Stimulated activated memory B cell treated with anti-CD40 and anti-IgM and Interleukin-4, amounts not matched to agents 10 μg/mL and 1 μg/mL and 100 μg/mL, for 72 hours (primary cell): ENCODE measurements at regions not wholly inside any gene's neighbourhood (a gene's known extent, or its start where the extent isn't known, plus 50 kb on each side); places are given as distances from the start of the nearest gene placed in this dataset.
"Not testable (repeated sequence)": the region's sequence is repeated elsewhere in the genome, so short reads cannot be mapped to it uniquely, and the experiment has no call there.

ENCODE experiments used
- ATAC-seq: fragments of 150-1000 bp; cut with Tn5 transposase; 2 replicates; pipeline ENCODE4 v1.10.0; 2021
- H3K27ac Mint-ChIP-seq: one replicate; pipeline ENCODE4 v1.8.0; 2022; ENCODE audit warnings: mild to moderate bottlenecking, mixed read lengths
- H3K27me3 Mint-ChIP-seq: one replicate; pipeline ENCODE4 v1.8.0; 2022; ENCODE audit warnings: mixed read lengths
- H3K36me3 Mint-ChIP-seq: one replicate; pipeline ENCODE4 v1.8.0; 2022; ENCODE audit warnings: mixed read lengths
- H3K4me1 Mint-ChIP-seq: one replicate; pipeline ENCODE4 v1.8.0; 2022; ENCODE audit warnings: mixed read lengths
- H3K4me3 Mint-ChIP-seq: one replicate; pipeline ENCODE4 v1.8.0; 2022; ENCODE audit warnings: mild to moderate bottlenecking, moderate library complexity, mixed read lengths
- H3K9me3 Mint-ChIP-seq: one replicate; pipeline ENCODE4 v1.8.0; 2022; ENCODE audit warnings: mixed read lengths

- no peak overlapping the region for H3K27ac Mint-ChIP-seq
- no peaks in the 10 kb centered on the region for H3K36me3 Mint-ChIP-seq
- no peaks in the 10 kb centered on the region for H3K27me3 Mint-ChIP-seq
- H3K4me3 Mint-ChIP-seq = no peak overlapping the region
- H3K9me3 Mint-ChIP-seq = no peaks in the 10 kb centered on the region
- ATAC-seq = no peak
- no peaks in the 10 kb centered on the region for H3K4me1 Mint-ChIP-seq
Measured at GRCh38 chr6:9717568-9717967, 697.3 kb downstream of the TFAP2A start.

GRCh38 chr6:9711365-9711764 lies 703.5 kb downstream of the TFAP2A start:
- no peaks in the 10 kb centered on the region for H3K36me3 Mint-ChIP-seq

DNA sequence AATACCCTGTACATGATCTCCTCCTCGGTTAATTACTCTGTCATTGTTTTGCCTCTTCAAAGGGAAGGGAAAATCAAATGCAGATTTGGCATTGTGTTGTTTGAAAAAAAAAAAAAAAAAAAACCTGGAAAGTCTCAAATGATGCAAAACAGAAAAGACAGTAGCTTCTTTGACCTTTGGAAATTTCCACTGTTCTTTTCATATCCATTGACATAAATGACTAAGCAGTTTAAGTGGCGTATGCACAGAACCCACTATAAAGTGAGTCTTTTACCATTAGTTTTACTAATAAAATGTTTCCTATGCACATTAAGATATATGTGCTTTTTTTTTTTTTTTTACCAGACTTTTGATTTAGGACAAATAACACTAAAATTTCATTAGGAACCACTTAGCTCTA lies 704.3 kb downstream of the TFAP2A start:
- H3K27me3 Mint-ChIP-seq = no peaks in the 10 kb centered on the region
- H3K36me3 Mint-ChIP-seq = no peaks in the 10 kb centered on the region
- H3K27ac Mint-ChIP-seq = no peak overlapping the region
- H3K4me1 Mint-ChIP-seq = no peaks in the 10 kb centered on the region
- no peak for ATAC-seq
- no peak overlapping the region for H3K4me3 Mint-ChIP-seq
- peaks cover 2% of the 10 kb centered on the region for H3K9me3 Mint-ChIP-seq

More at GRCh38 chr6:9711365-9711764, 703.5 kb downstream of the TFAP2A start:
- H3K9me3 Mint-ChIP-seq = peaks cover 2% of the 10 kb centered on the region
- H3K27me3 Mint-ChIP-seq = no peaks in the 10 kb centered on the region
- H3K4me1 Mint-ChIP-seq = no peaks in the 10 kb centered on the region
- no peak overlapping the region for H3K27ac Mint-ChIP-seq
- no peak overlapping the region for H3K4me3 Mint-ChIP-seq
- ATAC-seq = no peak

- Mint-ChIP-seq H3K4me1 (no peaks in the 10 kb centered on the region), H3K36me3 (no peaks in the 10 kb centered on the region), H3K27me3 (no peaks in the 10 kb centered on the region), H3K4me3 (no peak overlapping the region), H3K27ac (no peak overlapping the region), H3K9me3 (peaks cover 2% of the 10 kb centered on the region)
- no peak for ATAC-seq
Measured at GRCh38 chr6:9708600-9708999, 706.3 kb downstream of the TFAP2A start.

- no peak for ATAC-seq
- Mint-ChIP-seq H3K4me3 (no peak overlapping the region), H3K27me3 (no peaks in the 10 kb centered on the region), H3K9me3 (peaks cover 2% of the 10 kb centered on the region), H3K27ac (no peak overlapping the region), H3K36me3 (no peaks in the 10 kb centered on the region), H3K4me1 (no peaks in the 10 kb centered on the region)
Measured at GRCh38 chr6:9704989-9705388, 709.9 kb downstream of the TFAP2A start.

DNA sequence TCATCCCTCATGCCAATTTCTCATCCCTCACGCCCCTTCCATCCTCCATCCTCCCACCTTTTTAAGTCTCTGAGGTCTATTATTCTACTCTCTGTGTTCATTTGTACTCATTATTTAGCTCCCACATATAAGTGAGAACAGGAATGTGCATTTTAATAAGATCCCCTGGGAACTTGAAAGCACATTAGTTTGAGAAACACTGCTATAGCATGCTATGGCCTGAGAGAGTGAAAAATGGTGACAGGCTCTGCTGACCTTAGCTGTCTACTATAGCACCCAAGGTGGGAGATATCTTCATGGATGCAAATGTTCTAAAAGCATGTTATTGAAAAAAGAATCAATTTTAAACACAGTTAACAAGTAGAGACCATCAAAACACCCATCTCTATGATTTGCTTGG lies 712.0 kb downstream of the TFAP2A start:
- no peaks in the 10 kb centered on the region for H3K4me1 Mint-ChIP-seq
- H3K36me3 Mint-ChIP-seq = no peaks in the 10 kb centered on the region
- ATAC-seq = no peak
- no peak overlapping the region for H3K27ac Mint-ChIP-seq
- no peaks in the 10 kb centered on the region for H3K27me3 Mint-ChIP-seq
- H3K4me3 Mint-ChIP-seq = no peak overlapping the region
- peaks cover 3% of the 10 kb centered on the region for H3K9me3 Mint-ChIP-seq

DNA sequence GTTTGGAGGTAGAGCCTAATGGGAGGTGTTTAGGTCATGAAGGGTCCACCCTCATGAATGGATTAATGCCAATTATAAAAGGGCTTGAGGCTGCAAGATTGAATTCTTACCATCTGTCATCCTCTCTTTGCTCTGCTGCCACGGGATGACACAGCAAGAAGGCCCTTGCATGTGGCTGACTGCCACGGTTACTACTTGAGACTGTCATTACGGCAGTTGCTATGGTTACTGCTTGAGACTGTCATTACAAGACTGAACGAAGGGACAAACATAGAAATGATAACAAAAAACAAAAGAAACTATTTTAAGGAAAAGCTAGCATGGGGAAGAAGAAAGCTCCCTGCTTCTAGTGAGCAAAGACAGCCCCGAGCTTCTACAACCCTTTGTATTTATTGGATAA lies 715.0 kb downstream of the TFAP2A start:
- no peak overlapping the region for H3K27ac Mint-ChIP-seq
- H3K9me3 Mint-ChIP-seq = peaks cover 13% of the 10 kb centered on the region
- H3K27me3 Mint-ChIP-seq = no peaks in the 10 kb centered on the region
- H3K4me3 Mint-ChIP-seq = no peak overlapping the region
- no peaks in the 10 kb centered on the region for H3K4me1 Mint-ChIP-seq
- H3K36me3 Mint-ChIP-seq = no peaks in the 10 kb centered on the region
- no peak for ATAC-seq

DNA sequence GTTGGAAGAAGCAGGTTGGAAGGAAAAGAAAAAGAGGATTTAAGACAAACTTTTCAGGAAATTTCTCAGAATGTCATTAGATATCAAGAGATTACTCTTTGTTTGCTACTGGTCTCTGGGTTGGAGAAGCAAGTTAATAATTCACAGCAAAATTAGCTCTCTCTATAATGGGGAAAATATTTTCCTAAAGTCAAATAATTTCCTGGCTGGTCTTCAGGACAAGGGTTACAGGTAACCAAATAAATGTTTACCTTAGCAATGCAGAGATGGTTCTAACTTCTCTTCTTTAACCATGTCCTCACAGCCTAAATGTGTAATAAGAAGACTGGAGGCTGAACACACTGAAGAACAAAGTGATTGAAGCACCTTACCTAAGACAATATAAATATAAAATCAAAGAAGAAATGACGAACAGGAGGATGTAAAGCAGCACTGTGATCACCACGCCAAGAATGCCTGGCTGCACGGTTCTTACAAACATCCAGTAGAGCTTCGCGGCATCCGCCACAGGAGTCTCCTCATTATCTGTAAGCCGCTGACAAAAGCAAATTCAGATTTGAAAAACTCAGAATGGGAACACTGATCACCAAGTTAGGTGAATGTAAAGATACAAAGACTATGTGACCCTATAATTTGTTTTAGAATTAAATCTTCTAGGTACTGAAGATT lies 717.5 kb downstream of the TFAP2A start:
- Mint-ChIP-seq H3K27me3 (no peaks in the 10 kb centered on the region), H3K9me3 (peaks cover 20% of the 10 kb centered on the region), H3K4me1 (no peaks in the 10 kb centered on the region), H3K36me3 (no peaks in the 10 kb centered on the region), H3K4me3 (no peak overlapping the region), H3K27ac (no peak overlapping the region)
- no peak for ATAC-seq

DNA sequence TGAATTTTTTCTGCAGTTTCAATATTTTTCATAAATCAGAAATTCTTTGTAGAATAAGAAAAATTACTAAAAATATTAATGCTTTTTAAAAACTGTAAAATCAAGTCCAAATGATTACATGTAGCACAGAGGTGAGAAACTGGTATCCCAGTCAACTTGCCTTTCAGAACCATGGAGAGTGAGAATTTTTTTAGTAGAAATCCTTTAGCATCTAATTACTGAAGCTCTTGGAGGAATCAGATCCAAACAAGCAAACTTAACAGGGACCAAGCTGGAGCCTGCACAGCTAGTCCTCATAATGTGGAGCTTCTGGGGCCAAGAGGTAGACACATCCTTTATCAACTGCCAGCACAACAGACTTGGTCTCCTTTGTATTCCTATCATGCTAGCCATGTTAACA lies 724.5 kb downstream of the TFAP2A start:
- no peak for ATAC-seq
- no peaks in the 10 kb centered on the region for H3K27me3 Mint-ChIP-seq
- H3K4me1 Mint-ChIP-seq = no peaks in the 10 kb centered on the region

DNA sequence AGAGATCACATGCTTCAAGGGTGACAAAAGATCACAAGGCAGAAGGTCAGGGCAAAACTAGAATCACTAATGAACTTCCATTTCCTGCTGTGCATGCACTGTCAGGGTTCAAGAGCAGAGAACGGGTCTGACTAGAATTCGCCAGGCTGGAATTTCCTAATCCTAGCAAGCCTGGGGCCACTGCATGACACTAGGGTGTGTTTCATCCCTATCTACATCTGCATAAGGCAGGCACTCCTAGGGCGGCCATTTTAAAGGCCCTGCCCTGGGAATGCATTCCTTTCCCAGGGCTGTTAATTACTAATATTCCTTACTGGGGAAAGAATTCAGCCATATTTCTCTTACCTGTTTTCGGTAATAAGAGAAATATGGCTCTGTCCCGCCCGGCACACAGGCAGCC lies 734.1 kb downstream of the TFAP2A start:
- not testable (repeated sequence) for H3K27me3 Mint-ChIP-seq, H3K27ac Mint-ChIP-seq, H3K4me3 Mint-ChIP-seq, ATAC-seq, H3K36me3 Mint-ChIP-seq, H3K4me1 Mint-ChIP-seq
- H3K9me3 Mint-ChIP-seq = peaks cover 14% of the 10 kb centered on the region

More for the DNA sequence above, 724.5 kb downstream of the TFAP2A start:
- Mint-ChIP-seq H3K9me3 (peaks cover 12% of the 10 kb centered on the region), H3K4me3 (no peak overlapping the region), H3K36me3 (no peaks in the 10 kb centered on the region), H3K27ac (no peak overlapping the region)

DNA sequence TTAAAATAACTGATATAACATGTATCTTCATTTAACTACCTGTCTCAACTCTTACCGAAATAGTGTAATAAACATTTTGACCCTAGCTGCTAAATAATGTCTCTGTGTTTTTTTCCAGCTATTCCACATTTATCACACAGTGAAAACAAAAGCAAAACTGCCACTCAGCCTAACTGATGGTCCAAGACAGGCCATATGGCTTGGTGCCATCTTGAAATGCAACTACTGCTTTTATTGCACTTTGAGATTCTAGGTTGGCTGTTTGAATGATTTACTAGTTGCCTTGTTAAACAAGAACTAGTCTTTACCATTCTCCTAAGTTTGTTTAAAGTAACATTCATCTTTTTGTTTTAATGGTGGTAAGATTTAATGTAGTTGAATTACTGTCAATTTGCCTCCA lies 739.8 kb downstream of the TFAP2A start:
- Mint-ChIP-seq H3K36me3 (no peaks in the 10 kb centered on the region), H3K27me3 (no peaks in the 10 kb centered on the region), H3K27ac (no peak overlapping the region), H3K4me1 (no peaks in the 10 kb centered on the region), H3K4me3 (no peak overlapping the region), H3K9me3 (peaks cover 9% of the 10 kb centered on the region)
- no peak for ATAC-seq

DNA sequence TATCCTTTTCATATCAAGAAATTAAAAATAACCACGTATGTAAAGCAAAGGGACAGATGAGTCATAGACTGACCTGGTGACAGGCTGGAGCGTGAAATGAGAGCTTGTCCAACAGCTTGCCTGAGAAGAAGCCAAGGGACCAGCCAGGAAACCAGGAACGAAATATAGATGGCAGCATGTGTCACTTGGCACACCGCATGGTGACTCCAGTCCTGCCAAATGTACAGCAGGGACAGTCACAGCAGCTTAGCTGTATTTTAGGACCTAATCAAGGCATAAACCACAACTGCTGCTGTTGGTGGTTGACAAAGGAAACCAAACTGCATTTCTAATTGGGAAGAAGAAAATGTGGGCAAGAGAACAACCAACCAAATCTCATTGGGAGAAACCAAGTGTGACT lies 755.0 kb downstream of the TFAP2A start:
- no peak overlapping the region for H3K27ac Mint-ChIP-seq
- H3K4me1 Mint-ChIP-seq = no peaks in the 10 kb centered on the region
- ATAC-seq = no peak
- H3K36me3 Mint-ChIP-seq = no peaks in the 10 kb centered on the region
- no peak overlapping the region for H3K4me3 Mint-ChIP-seq
- H3K9me3 Mint-ChIP-seq = peaks cover 3% of the 10 kb centered on the region
- no peaks in the 10 kb centered on the region for H3K27me3 Mint-ChIP-seq

DNA sequence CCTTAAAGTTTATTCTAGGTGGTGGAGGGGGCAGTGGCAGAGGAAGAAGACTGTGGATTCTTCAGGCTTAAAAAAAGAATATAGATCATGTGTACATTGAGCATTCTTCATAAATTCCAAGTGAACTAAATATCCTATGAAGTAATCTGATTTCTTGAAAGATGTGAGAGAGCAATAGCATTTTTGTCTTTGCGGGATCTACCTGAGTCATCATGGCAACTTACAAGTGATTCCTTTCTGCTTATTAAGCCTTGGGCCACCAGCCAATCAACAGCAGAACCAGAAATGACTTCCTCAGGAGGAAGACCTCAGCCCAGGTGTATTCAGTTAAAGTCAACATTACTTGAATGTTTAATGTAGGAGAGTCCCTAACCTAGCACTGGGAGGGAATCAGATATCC lies 756.9 kb downstream of the TFAP2A start:
- no peaks in the 10 kb centered on the region for H3K9me3 Mint-ChIP-seq
- no peak overlapping the region for H3K27ac Mint-ChIP-seq
- no peaks in the 10 kb centered on the region for H3K4me1 Mint-ChIP-seq
- H3K36me3 Mint-ChIP-seq = no peaks in the 10 kb centered on the region
- H3K4me3 Mint-ChIP-seq = no peak overlapping the region
- no peaks in the 10 kb centered on the region for H3K27me3 Mint-ChIP-seq
- ATAC-seq = no peak

- H3K36me3 Mint-ChIP-seq = no peaks in the 10 kb centered on the region
- no peak overlapping the region for H3K4me3 Mint-ChIP-seq
- H3K4me1 Mint-ChIP-seq = no peaks in the 10 kb centered on the region
- no peak for ATAC-seq
- H3K27ac Mint-ChIP-seq = no peak overlapping the region
- peaks cover 2% of the 10 kb centered on the region for H3K9me3 Mint-ChIP-seq
- H3K27me3 Mint-ChIP-seq = no peaks in the 10 kb centered on the region
Measured at GRCh38 chr6:9647599-9647998, 767.3 kb downstream of the TFAP2A start.

- H3K36me3 Mint-ChIP-seq = no peaks in the 10 kb centered on the region
- H3K9me3 Mint-ChIP-seq = peaks cover 2% of the 10 kb centered on the region
- H3K4me1 Mint-ChIP-seq = no peaks in the 10 kb centered on the region
- H3K27ac Mint-ChIP-seq = no peak overlapping the region
- ATAC-seq = no peak
- no peaks in the 10 kb centered on the region for H3K27me3 Mint-ChIP-seq
- H3K4me3 Mint-ChIP-seq = no peak overlapping the region
Measured at GRCh38 chr6:9647071-9647445, 767.8 kb downstream of the TFAP2A start.

GRCh38 chr6:9646342-9647070 lies 768.4 kb downstream of the TFAP2A start:
- ATAC-seq = peak; percentile 20
- H3K4me3 Mint-ChIP-seq = no peak overlapping the region
- no peaks in the 10 kb centered on the region for H3K4me1 Mint-ChIP-seq
- H3K27me3 Mint-ChIP-seq = no peaks in the 10 kb centered on the region
- H3K36me3 Mint-ChIP-seq = no peaks in the 10 kb centered on the region
- peaks cover 2% of the 10 kb centered on the region for H3K9me3 Mint-ChIP-seq
- H3K27ac Mint-ChIP-seq = no peak overlapping the region
